ENCODE measurements at regions not wholly inside any gene's neighbourhood (a gene's known extent, or its start where the extent isn't known, plus 50 kb on each side); places are given as distances from the start of the nearest gene placed in this dataset.
A peak's percentile ranks its signal among the peaks of the same experiment; 100 is the strongest.

DNA sequence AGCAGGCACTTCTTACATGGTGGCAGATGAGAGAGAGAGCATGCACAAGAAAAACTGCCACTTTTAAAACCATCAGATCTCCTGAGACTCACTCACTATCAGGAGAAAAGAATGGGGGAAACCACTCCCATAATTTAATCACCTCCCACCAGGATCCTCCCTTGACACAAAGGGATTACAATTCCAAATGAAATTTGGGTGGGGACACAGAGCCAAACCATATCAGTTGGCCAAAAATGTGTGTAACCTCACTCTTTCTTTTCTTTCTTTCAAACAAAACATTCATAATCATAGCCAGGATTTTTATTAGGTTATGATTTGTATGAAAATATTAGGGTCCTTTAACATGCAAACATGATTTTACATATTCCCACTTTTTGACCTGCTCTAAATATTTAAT is 222.1 kb downstream of the PCDH18 start:
- TF ChIP-seq, protein P1, sequence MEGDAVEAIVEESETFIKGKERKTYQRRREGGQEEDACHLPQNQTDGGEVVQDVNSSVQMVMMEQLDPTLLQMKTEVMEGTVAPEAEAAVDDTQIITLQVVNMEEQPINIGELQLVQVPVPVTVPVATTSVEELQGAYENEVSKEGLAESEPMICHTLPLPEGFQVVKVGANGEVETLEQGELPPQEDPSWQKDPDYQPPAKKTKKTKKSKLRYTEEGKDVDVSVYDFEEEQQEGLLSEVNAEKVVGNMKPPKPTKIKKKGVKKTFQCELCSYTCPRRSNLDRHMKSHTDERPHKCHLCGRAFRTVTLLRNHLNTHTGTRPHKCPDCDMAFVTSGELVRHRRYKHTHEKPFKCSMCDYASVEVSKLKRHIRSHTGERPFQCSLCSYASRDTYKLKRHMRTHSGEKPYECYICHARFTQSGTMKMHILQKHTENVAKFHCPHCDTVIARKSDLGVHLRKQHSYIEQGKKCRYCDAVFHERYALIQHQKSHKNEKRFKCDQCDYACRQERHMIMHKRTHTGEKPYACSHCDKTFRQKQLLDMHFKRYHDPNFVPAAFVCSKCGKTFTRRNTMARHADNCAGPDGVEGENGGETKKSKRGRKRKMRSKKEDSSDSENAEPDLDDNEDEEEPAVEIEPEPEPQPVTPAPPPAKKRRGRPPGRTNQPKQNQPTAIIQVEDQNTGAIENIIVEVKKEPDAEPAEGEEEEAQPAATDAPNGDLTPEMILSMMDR (IDR thresholded peaks at IDR 0.05): no peak

DNA sequence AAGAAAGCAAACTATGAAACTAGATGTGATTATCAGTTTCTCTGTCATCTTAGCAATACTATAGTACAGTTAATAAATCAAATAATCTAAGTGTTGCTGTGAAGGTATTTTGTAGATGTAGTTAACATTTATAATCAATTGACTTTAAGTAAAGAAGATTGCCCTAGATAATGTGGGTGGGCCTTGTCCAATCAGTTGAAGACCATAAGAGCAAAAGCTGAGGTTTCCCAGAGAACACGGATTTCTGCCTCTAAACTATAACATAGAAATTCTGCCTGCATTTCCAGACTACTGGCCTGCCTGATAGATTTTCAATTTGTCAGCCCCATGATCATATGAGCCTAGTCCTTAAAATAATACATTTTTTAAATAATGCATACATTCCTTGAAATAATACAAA is 222.9 kb downstream of the PCDH18 start:
- TF ChIP-seq, protein P1 (IDR thresholded peaks at IDR 0.05): no peak

DNA sequence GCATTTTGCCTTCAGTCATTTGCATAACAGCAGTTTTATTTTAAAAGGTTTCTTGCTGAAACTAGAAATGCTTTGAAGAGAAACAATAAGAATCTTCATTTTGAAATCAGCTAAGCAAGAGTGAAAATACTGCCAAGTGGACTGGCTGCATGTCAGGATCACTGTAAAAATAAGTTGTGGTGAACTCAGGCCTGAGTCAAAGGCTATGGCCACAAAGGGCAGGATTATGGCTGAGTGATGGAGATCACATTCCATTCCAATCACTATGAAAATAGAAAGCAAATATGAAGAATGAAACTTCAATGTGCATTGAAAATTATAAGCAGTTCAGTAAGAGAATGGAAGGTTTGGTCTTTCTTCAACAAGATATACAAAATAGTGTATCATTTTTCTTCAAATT is 224.5 kb downstream of the PCDH18 start:
- TF ChIP-seq, protein P1 (IDR thresholded peaks at IDR 0.05): no peak

DNA sequence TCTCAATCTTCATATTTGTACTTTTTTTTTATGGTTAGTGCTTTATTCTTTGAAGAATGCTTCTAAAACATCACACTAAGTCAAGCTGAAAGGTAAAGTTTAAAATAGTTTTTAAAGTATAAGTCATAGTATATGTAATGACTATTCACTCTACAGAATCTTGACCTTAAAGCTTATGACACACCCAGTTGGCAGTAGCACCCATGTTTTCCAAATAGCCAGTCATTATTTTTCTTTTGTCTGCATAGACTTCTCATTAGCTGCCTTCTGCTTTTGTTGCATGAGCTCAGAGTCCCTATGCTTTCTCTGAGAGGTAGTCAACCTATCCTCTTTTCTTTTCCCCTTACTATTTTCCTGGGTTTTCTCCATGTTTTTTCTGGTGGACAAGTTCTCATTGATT is 231.5 kb downstream of the PCDH18 start:
- TF ChIP-seq, protein P1 (IDR thresholded peaks at IDR 0.05): no peak

DNA sequence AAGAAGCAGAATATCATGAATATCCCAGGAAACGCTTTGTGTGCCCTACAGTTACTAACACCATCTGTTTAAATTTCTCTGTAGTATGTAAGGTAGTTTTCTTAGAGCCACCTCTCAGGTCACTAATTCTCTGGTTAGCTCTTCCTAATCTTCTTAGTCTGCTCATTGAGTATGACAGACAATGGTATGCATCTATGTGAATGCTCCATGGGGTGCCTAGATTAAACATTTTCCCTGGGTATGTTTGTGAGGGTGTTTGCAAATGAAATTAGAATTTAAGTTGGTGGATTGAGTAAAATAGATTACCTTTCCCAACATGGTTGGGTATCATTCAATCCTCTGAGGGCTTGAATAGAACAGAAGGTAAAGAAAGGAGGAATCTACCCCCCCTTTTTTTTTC is 233.0 kb downstream of the PCDH18 start:
- TF ChIP-seq, protein P1 (IDR thresholded peaks at IDR 0.05): no peak

DNA sequence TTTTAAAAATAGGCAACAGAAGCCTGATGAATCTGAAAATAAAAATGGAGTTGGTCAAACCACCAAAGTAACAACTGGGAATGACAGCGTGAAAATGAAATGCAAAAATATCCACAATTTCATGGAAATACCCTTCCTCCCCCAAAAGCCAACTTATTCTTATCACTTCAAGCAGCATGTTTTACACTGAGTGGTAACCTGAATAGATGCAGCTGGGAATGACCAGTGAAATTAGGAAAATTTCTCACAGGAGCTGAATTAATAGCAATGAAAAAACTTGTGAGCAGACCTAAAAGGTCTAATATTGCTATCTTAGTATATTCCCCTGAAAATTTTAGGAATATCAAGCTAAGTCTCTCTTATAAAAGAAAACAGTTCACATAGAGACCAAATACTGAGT is 239.0 kb downstream of the PCDH18 start:
- TF ChIP-seq, protein P1 (IDR thresholded peaks at IDR 0.05): no peak

DNA sequence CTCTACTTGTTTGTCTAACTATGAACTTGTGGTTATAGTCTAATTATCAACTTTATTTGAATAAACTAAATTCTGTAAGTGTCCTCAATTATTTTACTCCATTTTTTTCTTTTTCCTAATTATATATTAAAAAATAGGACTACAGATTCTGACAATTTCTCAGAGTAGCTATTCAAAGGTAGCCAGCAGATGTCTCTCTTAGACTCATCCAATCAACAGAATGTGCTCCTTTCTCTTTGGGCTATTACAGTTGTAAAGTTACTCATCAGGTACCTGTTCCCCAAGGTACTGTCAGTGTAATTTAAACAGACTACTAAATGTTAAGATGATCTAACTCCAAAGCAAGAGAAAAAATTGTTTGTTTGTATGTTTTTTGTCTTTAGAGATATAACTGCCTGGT is 248.6 kb downstream of the PCDH18 start:
- TF ChIP-seq, protein P1 (IDR thresholded peaks at IDR 0.05): peak; percentile 45

DNA sequence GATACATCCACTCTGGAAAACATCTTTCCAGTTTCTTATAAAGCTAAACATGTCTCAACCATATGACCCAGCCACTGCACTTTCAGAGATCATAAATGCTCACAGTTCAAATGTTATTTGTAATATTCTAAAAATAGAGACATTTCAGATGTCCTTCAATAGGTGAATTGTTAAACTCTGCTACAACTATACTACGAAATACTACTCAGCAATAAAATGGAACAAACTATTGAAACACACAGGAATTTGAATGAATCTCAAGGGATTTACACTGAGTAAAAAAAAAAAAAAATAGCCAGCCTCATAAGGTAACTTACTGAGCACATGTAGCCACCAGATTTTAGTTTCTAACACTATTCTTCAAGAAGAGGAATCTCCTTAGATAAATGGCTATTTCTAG is 253.9 kb downstream of the PCDH18 start:
- TF ChIP-seq, protein P1 (IDR thresholded peaks at IDR 0.05): no peak

Data from LNCAP (cell line).